GM18951 (cell line): ENCODE measurements at regions not wholly inside any gene's neighbourhood (a gene's known extent, or its start where the extent isn't known, plus 50 kb on each side); places are given as distances from the start of the nearest gene placed in this dataset.

ENCODE experiments used
- POLR2A ChIP-seq: IDR thresholded peaks from 4 replicates; pipeline ENCODE4 v1.6.1; 2011; ENCODE audit warnings: mild to moderate bottlenecking; ENCODE audit not compliant: insufficient read length, insufficient read depth; ENCODE audit errors: extremely low read depth
- in situ Hi-C: fragments of 300-500 bp; cut with MboI; formaldehyde crosslinking; loops from one replicate; pipeline ENCODE4 v1.12.0; 2022; ENCODE audit warnings: low sequenced_read_pairs, mixed read lengths, inconsistent platforms; ENCODE audit not compliant: unreplicated experiment

GRCh38 chr11:127114035-127114434 lies 113.5 kb upstream of the KIRREL3 start:
- in situ Hi-C loops = no loop called here
- no peak for TF ChIP-seq POLR2A

- no peak for TF ChIP-seq POLR2A
- in situ Hi-C loops = no loop called here
These were observed 110.0 kb upstream of the KIRREL3 start for GRCh38 chr11:127110542-127110941.

- no peak for TF ChIP-seq POLR2A
- in situ Hi-C loops = no loop called here
These were observed 109.4 kb upstream of the KIRREL3 start for GRCh38 chr11:127109796-127110480.

GRCh38 chr11:127108838-127109237 lies 108.3 kb upstream of the KIRREL3 start:
- no peak for TF ChIP-seq POLR2A
- in situ Hi-C loops = no loop called here

- in situ Hi-C loops = no loop called here
- no peak for TF ChIP-seq POLR2A
These were observed 106.4 kb upstream of the KIRREL3 start for GRCh38 chr11:127106938-127107337.

- no peak for TF ChIP-seq POLR2A
- in situ Hi-C loops = no loop called here
These were observed 105.3 kb upstream of the KIRREL3 start for GRCh38 chr11:127105593-127106541.

GRCh38 chr11:127103586-127104388 lies 103.2 kb upstream of the KIRREL3 start:
- TF ChIP-seq POLR2A = no peak
- in situ Hi-C loops = no loop called here

- in situ Hi-C loops = no loop called here
- no peak for TF ChIP-seq POLR2A
These were observed 98.1 kb upstream of the KIRREL3 start for GRCh38 chr11:127098684-127099083.

- TF ChIP-seq POLR2A = no peak
- in situ Hi-C loops = no loop called here
These were observed 80.2 kb upstream of the KIRREL3 start for GRCh38 chr11:127080735-127081134.

GRCh38 chr11:127075758-127076157 lies 75.2 kb upstream of the KIRREL3 start:
- in situ Hi-C loops = no loop called here
- no peak for TF ChIP-seq POLR2A

GRCh38 chr11:127074151-127074761 lies 73.7 kb upstream of the KIRREL3 start:
- no peak for TF ChIP-seq POLR2A
- in situ Hi-C loops = no loop called here

- in situ Hi-C loops = no loop called here
- TF ChIP-seq POLR2A = no peak
These were observed 73.1 kb upstream of the KIRREL3 start for GRCh38 chr11:127073621-127074020.

GRCh38 chr11:127071606-127072005 lies 71.0 kb upstream of the KIRREL3 start:
- TF ChIP-seq POLR2A = no peak
- in situ Hi-C loops = no loop called here

- TF ChIP-seq POLR2A = no peak
- in situ Hi-C loops = no loop called here
These were observed 70.2 kb upstream of the KIRREL3 start for GRCh38 chr11:127070808-127071207.
